CD14-positive monocyte (primary cell): ENCODE measurements at regions not wholly inside any gene's neighbourhood (a gene's known extent, or its start where the extent isn't known, plus 50 kb on each side); places are given as distances from the start of the nearest gene placed in this dataset.

Experiments used
- DNase-seq, 3 donors: peaks; one replicate each; pipeline ENCODE4 v3.0.0-alpha.2; 2011 to 2022
- H2AFZ ChIP-seq: 2 replicates; pipeline ENCODE4 v1.6.0; 2012; ENCODE audit warnings: mild to moderate bottlenecking, low read depth, low read length, inconsistent platforms; ENCODE audit not compliant: insufficient read depth, poor library complexity, severe bottlenecking
- H3K27ac ChIP-seq, 2 donors: 1 replicate in 1 of 2; 2 replicates in 1 of 2; pipeline ENCODE4 v1.5.1; 2012 to 2013; ENCODE audit warnings: low read length in 2 of 2, control low read depth in 1 of 2, inconsistent platforms in 1 of 2, low read depth in 1 of 2, mild to moderate bottlenecking in 1 of 2
- H3K27me3 ChIP-seq, 2 donors: one replicate each; pipeline versions ENCODE4 v1.6.0 to v1.6.1; 2011 to 2013; ENCODE audit warnings: low read length in 2 of 2; ENCODE audit not compliant: control insufficient read depth in 2 of 2, insufficient read depth in 2 of 2
- H3K36me3 ChIP-seq, 2 donors: replicated peaks in 1 of 2; 1 replicate in 1 of 2; 2 replicates in 1 of 2; pipeline versions ENCODE4 v1.5.1 to v1.6.1; 2012 to 2013; ENCODE audit warnings: low read length in 2 of 2, control low read depth in 1 of 2, inconsistent platforms in 1 of 2, mild to moderate bottlenecking in 1 of 2; ENCODE audit not compliant: insufficient read depth in 2 of 2, control insufficient read depth in 1 of 2
- H3K4me1 ChIP-seq, 2 donors: 1 replicate in 1 of 2; 2 replicates in 1 of 2; pipeline versions ENCODE4 v1.5.1 to v1.6.1; 2012 to 2013; ENCODE audit warnings: low read length in 2 of 2, control low read depth in 1 of 2, inconsistent platforms in 1 of 2, mild to moderate bottlenecking in 1 of 2, moderate library complexity in 1 of 2; ENCODE audit not compliant: insufficient read depth in 2 of 2, control insufficient read depth in 1 of 2
- H3K4me2 ChIP-seq: replicated peaks from 2 replicates; pipeline ENCODE3; 2012; ENCODE audit warnings: low read length, moderate library complexity, mild to moderate bottlenecking; ENCODE audit not compliant: poor library complexity, severe bottlenecking; ENCODE audit errors: extremely low read depth
- H3K4me3 ChIP-seq, 3 experiments: fragments of 200-600 bp in 1 of 3; sonication (generic) in 1 of 3; replicated peaks in 1 of 3; 1 replicate in 2 of 3; 2 replicates in 1 of 3; pipeline ENCODE4 v1.5.1; 2011 to 2013; ENCODE audit warnings: low read length in 3 of 3, mild to moderate bottlenecking in 3 of 3, control low read depth in 2 of 3, low read depth in 2 of 3, inconsistent platforms in 1 of 3, moderate library complexity in 1 of 3
- H3K79me2 ChIP-seq: 2 replicates; pipeline ENCODE4 v1.6.0; 2012; ENCODE audit warnings: mild to moderate bottlenecking, control low read depth, inconsistent platforms, low read length, moderate library complexity; ENCODE audit not compliant: insufficient read depth
- H3K9ac ChIP-seq: 2 replicates; pipeline ENCODE4 v1.6.0; 2017; ENCODE audit warnings: low read length, mild to moderate bottlenecking; ENCODE audit not compliant: insufficient read depth, poor library complexity, severe bottlenecking
- H3K9me3 ChIP-seq, 2 donors: replicated peaks in 1 of 2; 1 replicate in 1 of 2; 2 replicates in 1 of 2; pipeline versions ENCODE4 v1.5.1 to v1.6.1; 2012 to 2013; ENCODE audit warnings: low read length in 2 of 2, control low read depth in 1 of 2; ENCODE audit not compliant: control insufficient read depth in 1 of 2, insufficient read depth in 1 of 2
- H4K20me1 ChIP-seq: 2 replicates; pipeline ENCODE4 v1.6.0; 2012; ENCODE audit warnings: mild to moderate bottlenecking, low read length, control low read depth, moderate library complexity; ENCODE audit not compliant: insufficient read depth
- H3K27ac Mint-ChIP-seq, 7 donors: one replicate each; pipeline ENCODE4 v1.8.0; 2020; ENCODE audit warnings: mild to moderate bottlenecking in 7 of 7, mixed read lengths in 7 of 7, moderate library complexity in 6 of 7, inconsistent platforms in 2 of 7
- H3K27me3 Mint-ChIP-seq, 3 donors: one replicate each; pipeline ENCODE4 v1.8.0; 2021 to 2022; ENCODE audit warnings: low read depth in 3 of 3, mild to moderate bottlenecking in 3 of 3, mixed read lengths in 3 of 3, moderate library complexity in 3 of 3, inconsistent platforms in 1 of 3
- H3K36me3 Mint-ChIP-seq, 2 donors: one replicate each; pipeline ENCODE4 v1.8.0; 2020; ENCODE audit warnings: mixed read lengths in 2 of 2, inconsistent platforms in 1 of 2, mild to moderate bottlenecking in 1 of 2
- H3K4me1 Mint-ChIP-seq: one replicate; pipeline ENCODE4 v1.8.0; 2020; ENCODE audit warnings: mild to moderate bottlenecking, mixed read lengths
- H3K4me3 Mint-ChIP-seq, 2 donors: one replicate each; pipeline ENCODE4 v1.8.0; 2020; ENCODE audit warnings: mild to moderate bottlenecking in 2 of 2, mixed read lengths in 2 of 2, moderate library complexity in 1 of 2
- H3K9me3 Mint-ChIP-seq, 7 donors: one replicate each; pipeline ENCODE4 v1.8.0; 2020 to 2022; ENCODE audit warnings: mixed read lengths in 7 of 7, mild to moderate bottlenecking in 6 of 7, moderate library complexity in 6 of 7, inconsistent platforms in 2 of 7
- CTCF ChIP-seq: fragments of 200-600 bp; IDR thresholded peaks from one replicate; pipeline ENCODE4 v1.8.0; 2022; ENCODE audit warnings: antibody characterized with exemption, mild to moderate bottlenecking
- WGBS: methylation state at CpG from one replicate; pipeline ENCODE4 v1.1.5; 2013; ENCODE audit warnings: missing lambda C conversion rate; ENCODE audit not compliant: insufficient coverage; 5-methylcytosine and 5-hydroxymethylcytosine counted together
- intact Hi-C, 2 donors: fragments of 100-400 bp; cut with micrococcal nuclease; formaldehyde crosslinking; loops; one replicate each; pipeline versions ENCODE4 v1.15.0 to v1.15.1; 2023

- Histone ChIP-seq H3K27ac (no peak overlapping the region), H3K9ac (no peak overlapping the region), H3K4me1 (no peaks in the 10 kb centered on the region), H3K4me3 (no peak overlapping the region), H3K79me2 (no peaks in the 10 kb centered on the region), H3K27me3 (no peaks in the 10 kb centered on the region), H2AFZ (no peak overlapping the region), H3K36me3 (no peaks in the 10 kb centered on the region), H4K20me1 (no peaks in the 10 kb centered on the region), H3K4me2 (no peak overlapping the region), H3K9me3 (no peaks in the 10 kb centered on the region)
- no CpG with 5 or more reads among the region's 2 CpGs for WGBS
- Mint-ChIP-seq H3K27ac (no peak overlapping the region), H3K27me3 (no peaks in the 10 kb centered on the region), H3K4me1 (no peaks in the 10 kb centered on the region), H3K4me3 (no peak overlapping the region), H3K36me3 (no peaks in the 10 kb centered on the region), H3K9me3 (peaks cover 0 to 4% (median 1%) of the 10 kb centered on the region in 7 donors)
- no peak for TF ChIP-seq CTCF
- no peak for DNase-seq
- intact Hi-C loops = no loop called here
These were observed 507.8 kb downstream of the EPHA4 start for GRCh38 chr2:221064058-221064854.

- Histone ChIP-seq H3K27me3 (no peaks in the 10 kb centered on the region), H3K4me1 (no peaks in the 10 kb centered on the region), H3K4me2 (no peak overlapping the region), H2AFZ (no peak overlapping the region), H3K4me3 (no peak overlapping the region), H3K79me2 (no peaks in the 10 kb centered on the region), H3K27ac (no peak overlapping the region), H3K9ac (no peak overlapping the region), H3K36me3 (no peaks in the 10 kb centered on the region), H4K20me1 (no peaks in the 10 kb centered on the region), H3K9me3 (no peaks in the 10 kb centered on the region)
- H3K27me3 Mint-ChIP-seq = no peaks in the 10 kb centered on the region
- no CpG with 5 or more reads among the region's 3 CpGs for WGBS
- no peak overlapping the region for H3K27ac Mint-ChIP-seq
- H3K9me3 Mint-ChIP-seq = peaks cover 0 to 2% (median 1%) of the 10 kb centered on the region in 7 donors
- H3K36me3 Mint-ChIP-seq = no peaks in the 10 kb centered on the region
- DNase-seq = no peak
- no peak overlapping the region for H3K4me3 Mint-ChIP-seq
- no peak for TF ChIP-seq CTCF
- H3K4me1 Mint-ChIP-seq = no peaks in the 10 kb centered on the region
- intact Hi-C loops = no loop called here
These were observed 507.2 kb downstream of the EPHA4 start for GRCh38 chr2:221064880-221065279.
